ENCODE measurements at regions not wholly inside any gene's neighbourhood (a gene's known extent, or its start where the extent isn't known, plus 50 kb on each side); places are given as distances from the start of the nearest gene placed in this dataset.
"Not testable (repeated sequence)": the region's sequence is repeated elsewhere in the genome, so short reads cannot be mapped to it uniquely, and the experiment has no call there.

DNA sequence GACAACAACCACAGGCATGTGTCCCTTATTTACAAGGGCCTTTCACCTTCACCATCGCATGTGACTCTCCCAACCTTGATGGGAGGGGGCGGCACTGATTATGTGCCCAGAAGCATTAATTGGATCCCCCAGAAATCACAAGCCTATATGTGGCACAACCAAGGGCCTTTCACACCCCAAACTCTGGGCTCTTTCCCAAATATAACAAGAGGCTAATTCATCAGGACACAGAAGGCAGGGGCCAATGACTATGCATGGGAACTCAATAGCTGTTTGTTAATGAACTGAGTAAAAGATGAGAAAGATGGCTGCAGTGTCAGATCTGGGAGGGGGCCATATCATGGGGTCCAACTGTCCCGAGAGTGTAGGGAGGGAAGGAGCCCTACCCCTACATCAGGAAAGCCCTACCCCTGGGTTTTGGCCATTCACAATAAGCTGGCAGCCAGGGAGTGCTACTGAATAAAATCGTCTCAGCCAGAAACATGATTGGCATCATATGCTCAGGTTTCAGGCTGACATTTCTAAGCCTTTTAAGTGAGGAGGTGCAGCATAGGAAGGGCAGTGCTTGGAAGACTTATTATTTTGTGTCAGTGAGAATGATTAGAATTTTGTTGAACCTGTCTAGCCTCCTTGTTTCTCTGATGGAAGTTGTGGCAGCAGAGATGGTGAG is 814.4 kb upstream of the AMELY start:
- no peak for DNase-seq (ENCODE audit: low read depth in 2 of 2)

DNA sequence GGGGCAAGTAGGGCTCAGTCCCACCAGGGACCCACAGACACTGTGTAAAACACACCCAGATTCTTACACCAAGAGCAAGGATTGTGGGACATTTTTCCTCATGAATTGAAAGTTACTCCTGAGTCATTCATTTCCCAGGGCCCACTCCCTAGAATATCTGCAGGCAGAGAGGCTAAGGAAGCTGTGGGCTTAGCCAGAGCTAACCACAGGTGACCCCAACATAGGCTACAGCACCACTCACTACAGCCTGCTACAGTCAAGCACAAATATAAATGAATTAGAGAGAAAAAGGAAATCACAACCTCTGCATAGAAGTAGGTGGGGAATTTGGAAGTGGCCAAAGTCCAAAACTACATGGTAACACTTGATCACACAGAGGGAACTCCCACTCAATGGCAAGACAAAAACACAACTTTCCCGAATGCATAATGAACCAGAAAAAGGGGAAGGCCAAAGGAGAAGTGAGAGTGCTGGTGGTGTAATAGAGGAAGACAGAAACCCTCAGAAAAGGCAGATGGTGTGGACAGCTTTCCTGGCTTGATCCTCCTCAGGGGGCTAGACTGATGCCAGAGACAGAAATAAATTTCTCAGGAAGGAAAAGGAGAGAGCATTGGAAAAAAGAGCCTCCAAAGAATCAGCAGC is 812.6 kb upstream of the AMELY start:
- DNase-seq (ENCODE audit: low read depth in 2 of 2), result no peak

DNA sequence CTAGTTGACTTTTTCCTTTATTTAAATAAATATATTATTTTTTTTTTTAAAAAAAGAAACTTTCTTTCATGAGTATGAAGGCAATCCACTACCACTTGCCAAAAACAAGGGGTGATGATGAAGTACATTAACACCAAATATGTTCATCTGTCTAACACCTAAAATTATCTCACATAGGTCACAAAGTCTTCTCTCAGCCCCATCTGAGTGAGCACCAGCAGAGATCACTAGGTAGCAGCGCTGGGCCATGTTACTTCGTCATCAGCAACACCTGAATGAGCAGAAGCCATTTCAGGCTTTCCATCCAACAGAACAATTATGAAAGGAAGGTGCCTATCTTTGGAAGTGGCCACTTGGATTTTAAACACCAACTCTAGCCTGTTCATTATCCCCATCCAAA is 811.6 kb upstream of the AMELY start:
- DNase-seq (ENCODE audit: low read depth in 2 of 2), result no peak

DNA sequence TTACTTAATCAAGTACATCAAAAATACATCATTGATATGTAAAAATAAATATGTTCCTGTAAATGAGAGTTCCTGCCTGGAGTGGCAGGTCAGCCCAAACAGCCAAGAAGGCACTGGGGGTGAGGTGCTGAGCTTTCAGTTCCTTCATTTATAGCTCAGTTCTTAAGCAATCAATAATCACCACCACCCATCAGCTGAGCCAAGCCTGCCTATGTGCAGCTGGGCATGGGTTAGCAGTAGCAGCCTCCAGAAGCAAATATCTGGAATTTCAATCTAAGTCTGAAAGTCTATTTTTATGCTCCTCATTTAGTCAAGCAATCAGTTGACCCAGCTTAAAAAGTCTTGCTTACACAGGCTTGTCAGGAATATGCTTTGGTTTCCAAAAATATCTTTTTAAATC is 811.0 kb upstream of the AMELY start:
- DNase-seq (ENCODE audit: low read depth in 2 of 2), result no peak

DNA sequence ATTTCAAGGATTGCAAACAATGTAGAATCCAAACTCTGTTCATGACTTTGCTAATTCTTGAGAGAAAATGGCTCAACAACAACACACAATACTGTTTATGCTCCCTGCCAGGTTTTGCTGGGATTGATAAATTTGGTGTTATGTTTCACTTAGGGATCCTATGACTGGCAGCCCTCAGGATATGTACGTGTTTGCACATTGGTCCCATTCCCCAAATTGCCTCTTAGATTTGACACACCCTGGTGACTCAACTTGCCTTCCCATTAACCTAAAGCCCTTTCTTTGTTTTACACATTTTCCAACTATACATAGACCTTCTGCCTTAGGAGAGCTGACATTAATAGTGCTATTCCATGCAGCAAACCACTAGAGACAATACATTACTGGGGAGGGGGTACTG is 809.4 kb upstream of the AMELY start:
- DNase-seq (ENCODE audit: low read depth in 2 of 2), result no peak

DNA sequence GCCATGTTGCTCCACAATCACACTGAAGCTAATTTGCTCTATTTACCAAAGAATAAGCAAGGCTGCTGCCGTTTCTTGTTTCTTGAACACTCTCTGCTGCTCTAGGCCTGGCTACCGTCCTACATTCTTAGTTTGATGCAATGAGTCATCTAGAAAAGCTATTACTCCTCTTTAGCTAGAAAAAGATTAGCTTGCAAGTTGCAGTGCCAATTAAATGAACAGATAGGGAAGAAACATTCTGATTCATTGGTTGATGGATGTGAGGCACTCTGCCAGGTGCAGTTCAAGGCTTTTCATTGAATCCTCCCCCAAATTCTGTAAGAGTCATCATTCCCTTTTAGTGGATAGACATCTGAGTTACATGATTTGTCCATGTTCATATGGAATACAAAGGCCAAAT is 807.7 kb upstream of the AMELY start:
- DNase-seq (ENCODE audit: low read depth in 2 of 2), result no peak

DNA sequence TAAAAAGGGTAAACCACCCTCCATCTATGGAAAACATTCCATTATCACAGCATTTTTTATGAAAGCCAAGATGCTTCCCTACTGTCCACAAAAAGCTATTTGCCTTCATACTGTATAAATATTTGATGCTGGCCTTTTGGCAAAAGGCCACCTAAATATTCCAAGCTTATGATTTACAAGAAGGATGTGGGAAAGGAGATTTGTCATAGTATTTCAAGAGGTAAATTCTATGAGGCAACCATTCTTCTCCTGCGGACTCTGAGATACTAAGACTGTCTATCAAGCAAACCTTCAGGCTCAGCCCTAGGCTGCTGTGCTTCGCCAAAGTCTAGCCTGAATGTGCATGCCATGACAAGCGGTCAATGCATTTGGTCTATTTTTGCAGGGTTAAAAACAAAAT is 807.1 kb upstream of the AMELY start:
- DNase-seq (ENCODE audit: low read depth in 2 of 2), result no peak

DNA sequence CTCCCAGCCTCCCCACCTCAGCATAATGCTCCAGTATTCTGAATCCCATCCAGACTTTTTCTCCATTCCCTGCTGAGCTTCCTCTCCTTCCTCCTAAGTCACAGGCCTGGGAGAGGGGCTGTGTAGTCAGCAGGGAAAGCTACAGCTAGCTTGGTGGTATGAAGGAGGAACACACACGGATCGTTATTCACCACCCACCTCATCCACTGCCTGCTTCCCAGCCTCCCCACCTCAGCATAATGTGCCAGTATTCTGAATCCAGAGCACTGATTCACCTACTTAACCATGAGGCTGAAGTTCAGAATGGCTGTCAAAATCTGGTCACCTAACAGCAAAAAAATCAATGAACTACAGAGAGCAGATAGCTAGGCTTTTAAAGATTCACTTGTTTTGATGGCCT is 806.6 kb upstream of the AMELY start:
- no peak for DNase-seq (ENCODE audit: low read depth in 2 of 2)

DNA sequence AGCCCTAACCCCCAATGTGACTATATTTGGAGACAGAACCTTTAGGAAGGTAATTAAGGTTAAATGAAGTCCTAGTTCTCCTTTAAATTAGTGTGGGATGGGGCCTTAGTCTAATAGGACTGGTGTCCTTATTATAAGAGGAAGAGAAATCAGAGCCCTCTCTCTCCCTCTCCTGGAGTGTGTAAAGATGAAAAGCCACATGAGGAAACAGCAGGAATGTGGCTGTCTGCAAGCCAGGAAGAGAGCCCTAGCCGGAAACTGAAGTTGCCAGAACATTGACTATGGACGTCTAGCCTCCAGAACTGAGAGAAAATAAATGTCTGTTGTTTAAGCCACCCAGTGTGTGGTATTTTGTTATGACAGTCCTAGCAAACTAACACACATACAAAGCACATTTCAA is 802.9 kb upstream of the AMELY start:
- DNase-seq (ENCODE audit: low read depth in 2 of 2), result no peak

DNA sequence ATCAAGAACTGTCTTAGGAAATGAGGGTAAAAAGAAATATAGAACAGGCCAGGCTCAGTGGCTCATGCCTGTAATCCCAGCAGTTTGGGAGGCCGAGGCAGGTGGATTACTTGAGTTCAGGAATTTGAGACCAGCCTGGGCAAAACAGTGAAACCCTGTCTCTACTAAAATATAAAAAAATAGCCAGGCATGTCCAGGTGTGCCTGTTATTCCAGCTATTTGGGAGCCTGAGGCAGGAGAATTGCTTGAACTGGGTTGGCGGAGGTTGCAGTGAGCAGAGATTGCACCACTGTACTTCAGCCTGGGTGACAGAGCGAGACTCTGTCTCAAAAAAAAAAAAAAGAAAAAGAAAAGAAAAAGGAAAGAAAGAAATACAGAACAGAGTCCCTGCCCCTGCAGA is 802.2 kb upstream of the AMELY start:
- DNase-seq (ENCODE audit: low read depth in 2 of 2), result not testable (repeated sequence)

DNA sequence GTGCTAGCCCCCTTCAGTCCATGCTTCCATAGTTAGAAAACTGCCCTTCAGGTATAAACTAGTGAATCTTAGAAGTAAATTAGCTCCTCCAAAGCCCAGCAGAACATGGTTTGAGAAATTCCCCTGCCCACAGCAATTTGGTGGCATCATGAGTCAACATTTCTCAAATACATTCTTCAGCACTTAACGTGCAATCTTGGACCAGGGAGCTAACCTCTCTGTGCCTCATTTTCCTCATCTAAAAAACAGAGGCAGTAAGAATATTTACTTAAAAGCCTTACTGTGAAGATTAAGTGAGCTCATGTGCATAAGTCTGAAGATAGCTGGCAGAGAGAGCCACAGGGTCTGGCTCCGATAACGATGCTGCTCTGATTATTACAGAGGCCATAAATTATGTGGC is 800.7 kb upstream of the AMELY start:
- no peak for DNase-seq (ENCODE audit: low read depth in 2 of 2)

DNA sequence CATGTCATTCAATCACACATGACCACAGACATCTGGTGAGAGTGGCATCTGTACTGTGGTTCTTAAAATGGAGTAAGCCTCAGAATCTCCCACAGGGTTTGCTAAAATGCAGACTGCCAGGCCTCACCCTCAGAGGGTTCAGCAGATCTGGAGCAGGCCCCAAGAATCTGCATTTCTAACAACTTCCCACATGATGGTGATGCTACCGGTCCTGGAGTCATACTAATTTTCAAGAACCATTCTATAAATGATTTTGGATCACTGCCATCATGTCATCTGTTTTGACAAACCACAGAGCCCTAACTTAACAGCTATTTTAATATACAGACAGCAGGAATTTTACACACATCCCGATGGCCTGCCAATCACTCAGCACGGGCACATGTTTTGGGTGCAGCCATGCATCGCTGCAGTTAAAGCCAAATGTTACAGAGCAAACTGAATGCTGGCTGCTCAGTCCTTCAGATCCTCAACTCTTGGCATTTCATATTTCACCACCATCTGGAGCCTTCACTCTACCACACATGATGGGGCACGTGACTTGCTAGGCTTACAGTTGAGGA is 792.1 kb upstream of the AMELY start:
- no peak for DNase-seq (ENCODE audit: low read depth in 2 of 2)

DNA sequence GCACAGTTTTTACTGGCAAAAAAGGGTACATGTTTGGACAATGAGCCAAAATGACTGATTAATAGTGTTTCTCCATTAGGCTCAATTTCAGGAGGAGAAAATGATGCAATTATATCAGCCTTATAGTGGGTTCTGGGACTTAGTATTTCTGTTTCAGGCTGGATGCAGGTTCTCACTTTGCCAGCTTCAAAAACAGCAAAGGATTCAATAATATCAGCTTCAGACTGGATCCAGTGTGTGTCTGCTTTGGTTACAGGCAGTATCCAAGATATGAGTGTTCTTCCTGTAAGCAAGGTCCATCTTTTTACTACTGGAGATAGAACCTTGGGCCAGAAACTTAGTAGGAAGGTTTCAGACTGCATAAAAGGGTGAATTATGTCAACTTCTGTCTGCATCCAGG is 790.9 kb upstream of the AMELY start:
- no peak for DNase-seq (ENCODE audit: low read depth in 2 of 2)

DNA sequence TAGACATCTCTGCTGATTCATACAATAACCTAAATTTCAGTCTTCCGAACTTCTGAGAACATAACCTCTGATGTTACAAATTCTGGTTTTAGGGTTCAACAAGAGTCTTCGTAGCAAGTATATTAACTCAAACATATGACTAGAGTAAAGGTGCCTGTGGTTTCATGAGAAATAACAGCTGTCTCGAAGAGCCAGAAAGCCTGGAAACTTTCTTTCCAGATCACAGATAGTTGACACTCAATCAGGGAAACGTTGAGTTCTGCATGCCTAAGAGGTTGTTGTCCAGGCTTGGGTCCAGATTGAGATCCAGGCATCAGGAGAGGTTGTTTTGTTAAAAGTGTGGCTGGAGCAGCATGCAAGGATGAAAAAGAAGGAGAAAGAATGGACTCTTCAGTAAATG is 790.1 kb upstream of the AMELY start:
- DNase-seq (ENCODE audit: low read depth in 2 of 2), result no peak

DNA sequence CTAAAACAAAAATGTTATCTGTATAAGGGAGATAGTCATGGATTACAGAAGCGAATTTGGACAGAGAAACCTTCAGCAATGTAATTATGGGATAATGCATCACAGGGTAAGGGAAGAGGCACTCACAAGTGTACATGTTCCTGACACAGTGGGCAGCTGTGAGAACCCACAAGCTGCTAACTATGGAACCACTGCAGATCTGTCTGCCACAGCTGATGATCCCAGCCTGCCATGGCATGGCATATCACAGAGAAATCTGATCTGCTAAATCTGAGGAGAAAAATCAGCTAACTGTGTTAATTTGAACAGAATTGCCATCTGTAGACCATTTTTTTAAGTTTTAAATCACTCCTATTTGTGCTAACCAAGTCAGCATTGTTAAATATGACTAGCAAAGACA is 786.0 kb upstream of the AMELY start:
- DNase-seq (ENCODE audit: low read depth in 2 of 2), result no peak

DNA sequence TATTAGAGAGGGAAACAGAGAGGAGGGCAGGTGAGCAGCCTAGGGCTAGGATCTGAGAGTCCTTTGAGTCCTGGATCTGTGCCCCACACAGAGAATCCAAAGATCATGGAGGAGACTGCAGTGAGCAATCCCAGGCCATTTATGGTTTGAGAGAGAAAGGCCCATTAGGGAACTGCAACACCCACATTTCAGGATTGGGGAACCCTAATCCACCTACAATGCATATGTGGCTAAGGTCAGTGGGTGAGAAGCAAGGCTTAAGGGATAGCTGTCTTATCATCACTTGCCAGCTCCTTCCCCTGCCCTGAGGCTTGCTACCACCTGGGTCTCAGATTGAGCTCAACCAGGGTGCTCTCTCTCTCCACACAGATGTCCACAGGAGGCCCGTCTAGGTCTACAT is 781.1 kb upstream of the AMELY start:
- DNase-seq (ENCODE audit: low read depth in 2 of 2), result no peak

DNA sequence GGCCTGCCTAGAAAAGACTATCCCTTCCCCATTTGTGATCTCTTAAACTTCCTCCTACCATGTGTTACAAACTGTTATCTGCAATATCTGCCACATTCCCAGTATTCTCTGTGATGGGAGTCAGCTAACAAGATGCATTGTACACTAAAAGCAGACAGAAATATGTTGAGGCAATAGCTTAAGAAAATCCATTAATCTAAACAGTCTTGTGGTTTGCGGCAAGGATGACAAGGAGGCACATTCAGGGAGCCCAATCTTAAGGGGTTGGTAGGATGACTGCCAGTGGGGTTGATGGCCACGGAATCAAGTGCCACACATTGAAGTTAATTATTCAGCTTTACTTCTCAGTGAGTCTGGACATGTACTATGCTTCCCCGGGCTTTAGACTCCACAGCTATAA is 775.5 kb upstream of the AMELY start:
- DNase-seq (ENCODE audit: low read depth in 2 of 2), result no peak

DNA sequence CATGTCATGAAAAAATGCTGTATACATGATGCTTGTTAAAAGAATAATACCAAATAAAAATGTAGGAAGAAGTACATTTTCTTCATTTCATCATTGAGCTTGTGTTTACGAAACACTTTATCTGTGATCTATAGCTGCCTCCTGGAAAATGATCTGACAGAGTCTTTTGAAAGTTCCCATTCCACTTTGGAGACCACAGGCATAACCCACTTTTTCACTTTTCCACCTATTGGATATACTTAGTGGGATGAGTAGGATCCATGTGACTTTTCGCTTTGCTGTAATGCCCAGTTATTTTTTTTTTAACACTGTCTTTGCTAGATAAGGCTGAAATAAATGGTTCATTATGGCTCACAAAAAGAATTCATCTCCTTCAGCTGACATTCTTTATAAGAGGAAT is 773.0 kb upstream of the AMELY start:
- no peak for DNase-seq (ENCODE audit: low read depth in 2 of 2)

DNA sequence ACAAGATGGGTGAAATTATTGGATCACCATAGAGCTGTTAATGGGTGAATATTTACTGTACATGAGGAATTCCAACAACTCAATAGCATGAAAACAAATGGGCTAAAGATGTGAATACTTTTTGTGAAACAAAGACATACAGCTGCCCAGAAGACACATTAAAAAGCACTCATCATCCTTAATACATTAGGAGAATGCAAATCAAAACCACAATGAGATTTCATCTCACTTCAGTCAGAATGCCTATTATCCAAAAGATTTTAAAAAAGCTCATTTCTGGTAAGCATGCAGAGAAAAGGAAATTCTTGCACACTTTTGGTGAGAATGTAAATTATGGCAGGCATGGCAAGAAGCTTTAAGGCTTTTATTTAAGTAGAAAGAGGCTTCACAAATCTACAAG is 770.8 kb upstream of the AMELY start:
- DNase-seq (ENCODE audit: low read depth in 2 of 2), result no peak

DNA sequence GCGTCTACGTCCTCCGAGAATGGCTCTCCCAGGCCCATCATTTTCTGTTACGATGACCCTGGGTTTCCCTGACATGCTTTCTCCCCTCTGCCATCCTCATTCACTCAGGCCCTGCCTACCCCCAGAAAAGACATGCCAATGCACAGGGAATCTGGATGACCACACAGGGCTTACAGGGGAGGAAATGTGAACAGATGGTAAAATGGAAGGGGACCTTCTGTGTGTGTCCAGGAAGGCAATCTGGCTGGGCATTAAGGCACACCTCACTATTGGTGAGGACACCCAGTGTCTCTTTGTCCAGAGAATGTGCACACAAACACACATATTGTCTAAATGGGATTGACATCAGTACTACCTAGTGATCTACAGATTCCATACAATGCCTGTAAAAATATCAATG is 769.9 kb upstream of the AMELY start:
- DNase-seq (ENCODE audit: low read depth in 2 of 2), result no peak

DNA sequence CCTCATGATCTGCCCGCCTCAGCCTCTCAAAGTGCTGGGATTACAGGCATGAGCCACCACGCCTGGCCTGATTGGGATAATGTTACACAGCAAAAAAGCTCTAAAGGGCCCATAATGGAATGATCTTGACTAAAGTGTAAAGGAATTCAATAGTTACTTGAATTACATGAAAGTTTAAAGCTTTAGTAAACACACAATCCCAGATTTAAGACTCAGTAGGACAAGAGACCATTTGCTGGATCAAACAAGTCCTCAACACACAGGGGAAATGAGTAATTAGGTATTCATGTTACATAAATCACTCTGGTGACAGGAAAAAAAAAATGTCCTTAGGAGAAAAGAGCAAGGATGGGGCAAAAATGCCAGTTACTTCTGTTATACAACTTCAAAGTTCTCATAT is 762.9 kb upstream of the AMELY start:
- DNase-seq (ENCODE audit: low read depth in 2 of 2), result no peak

DNA sequence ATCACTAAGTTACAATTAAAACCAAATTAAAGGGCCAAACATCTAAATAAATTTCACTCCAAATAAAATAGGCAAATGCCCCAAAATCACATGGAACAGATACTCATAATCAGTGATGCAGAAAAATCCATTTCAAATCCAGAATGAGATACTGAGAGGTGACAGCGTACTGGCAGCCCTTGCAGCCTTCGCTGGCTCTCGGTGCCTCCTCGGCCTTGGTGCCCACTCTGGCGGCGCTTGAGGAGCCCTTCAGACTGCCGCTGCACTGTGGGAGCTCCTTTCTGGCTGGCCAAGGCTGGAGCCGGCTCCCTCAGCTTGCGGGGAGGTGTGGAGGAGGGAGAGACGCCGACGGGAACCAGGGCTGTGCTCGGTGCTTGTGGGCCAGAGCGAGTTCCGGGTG is 761.2 kb upstream of the AMELY start:
- DNase-seq (ENCODE audit: low read depth in 2 of 2), result no peak

DNA sequence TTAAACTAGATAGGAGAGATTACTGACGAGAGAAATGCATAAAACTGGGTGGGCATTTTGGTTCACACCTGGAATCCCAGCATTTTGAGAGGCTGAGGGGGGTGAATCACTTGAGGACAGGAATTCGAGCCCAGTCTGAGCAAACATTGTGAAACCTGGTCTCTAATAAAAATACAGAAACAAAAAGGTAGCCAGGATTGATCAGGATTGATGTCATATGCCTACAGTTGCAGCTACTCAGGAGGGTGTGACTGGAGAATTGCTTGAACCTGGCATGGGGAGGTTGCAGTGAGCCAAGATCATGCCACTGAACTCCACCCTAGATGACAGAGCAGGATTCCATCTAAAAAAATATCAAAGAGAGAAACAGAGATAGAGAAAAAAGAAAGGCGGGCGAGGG is 751.7 kb upstream of the AMELY start:
- DNase-seq (ENCODE audit: low read depth in 2 of 2), result no peak

DNA sequence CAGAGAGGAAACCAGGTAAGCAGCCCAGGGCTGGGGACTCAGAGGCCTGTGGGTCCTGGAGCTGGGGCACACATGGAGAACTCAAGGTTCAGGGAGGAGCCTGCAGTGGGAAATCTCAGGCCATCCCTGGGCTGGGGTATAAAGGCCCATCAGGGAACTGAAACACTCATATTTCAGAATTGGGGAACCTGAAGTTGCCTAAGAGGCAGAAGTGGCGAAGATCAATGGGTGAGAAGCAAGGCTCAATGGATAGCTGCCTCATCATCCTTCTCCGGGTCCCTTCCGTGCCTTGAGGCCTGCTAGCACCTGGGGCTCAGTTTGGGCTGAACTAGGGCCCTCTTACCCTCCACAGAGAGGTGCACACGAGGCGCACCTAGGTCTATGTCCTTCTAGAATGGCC is 747.5 kb upstream of the AMELY start:
- no peak for DNase-seq (ENCODE audit: low read depth in 2 of 2)

Data from stimulated activated CD8-positive, alpha-beta memory T cell treated with anti-CD3 and anti-CD28 coated beads, Interleukin-15, amount 100 ng/mL, for 48 hours (primary cell).